Stimulated activated CD8-positive, alpha-beta memory T cell treated with anti-CD3 and anti-CD28 coated beads, Interleukin-12 subunit alpha, Interleukin-12 subunit beta, amount 100 ng/mL, for 24 hours (primary cell): ENCODE measurements at regions not wholly inside any gene's neighbourhood (a gene's known extent, or its start where the extent isn't known, plus 50 kb on each side); places are given as distances from the start of the nearest gene placed in this dataset.
"Not testable (repeated sequence)": the region's sequence is repeated elsewhere in the genome, so short reads cannot be mapped to it uniquely, and the experiment has no call there.

Experiments used
- DNase-seq: peaks from one replicate; pipeline ENCODE4 v3.0.0-alpha.2; 2020; ENCODE audit errors: extremely low read depth

- DNase-seq: no peak
These were observed 57.1 kb downstream of the GRIN2B start for GRCh38 chr12:13924286-13924685.

GRCh38 chr12:13918897-13919296 is 62.5 kb downstream of the GRIN2B start:
- no peak for DNase-seq

- no peak for DNase-seq
These were observed 66.3 kb downstream of the GRIN2B start for GRCh38 chr12:13915096-13915495.

- no peak for DNase-seq
These were observed 68.0 kb downstream of the GRIN2B start for GRCh38 chr12:13913371-13913770.

- DNase-seq: no peak
These were observed 69.4 kb downstream of the GRIN2B start for GRCh38 chr12:13911756-13912554.

- DNase-seq: no peak
These were observed 75.6 kb downstream of the GRIN2B start for GRCh38 chr12:13905794-13906193.

- DNase-seq: no peak
These were observed 80.7 kb downstream of the GRIN2B start for GRCh38 chr12:13900718-13901117.

- DNase-seq: not testable (repeated sequence)
These were observed 83.0 kb downstream of the GRIN2B start for GRCh38 chr12:13898387-13898786.

GRCh38 chr12:13897811-13898210 is 83.6 kb downstream of the GRIN2B start:
- DNase-seq: no peak

GRCh38 chr12:13896063-13896626 is 85.3 kb downstream of the GRIN2B start:
- DNase-seq: no peak

- no peak for DNase-seq
These were observed 89.5 kb downstream of the GRIN2B start for GRCh38 chr12:13891902-13892301.

- no peak for DNase-seq
These were observed 90.5 kb downstream of the GRIN2B start for GRCh38 chr12:13890943-13891342.

- no peak for DNase-seq
These were observed 93.5 kb downstream of the GRIN2B start for GRCh38 chr12:13887779-13888388.

GRCh38 chr12:13882176-13882575 is 99.2 kb downstream of the GRIN2B start:
- DNase-seq: no peak

- no peak for DNase-seq
These were observed 100.8 kb downstream of the GRIN2B start for GRCh38 chr12:13880613-13881012.

- no peak for DNase-seq
These were observed 105.7 kb downstream of the GRIN2B start for GRCh38 chr12:13875744-13876143.

- no peak for DNase-seq
These were observed 111.1 kb downstream of the GRIN2B start for GRCh38 chr12:13870255-13870654.

- peak; percentile 5 for DNase-seq
These were observed 117.2 kb downstream of the GRIN2B start for GRCh38 chr12:13864081-13864673.

GRCh38 chr12:13857750-13858149 is 123.7 kb downstream of the GRIN2B start:
- DNase-seq: no peak

GRCh38 chr12:13853471-13853870 is 127.9 kb downstream of the GRIN2B start:
- no peak for DNase-seq

- no peak for DNase-seq
These were observed 129.6 kb downstream of the GRIN2B start for GRCh38 chr12:13851828-13852227.

- no peak for DNase-seq
These were observed 131.9 kb downstream of the GRIN2B start for GRCh38 chr12:13849456-13849855.

- DNase-seq: no peak
These were observed 137.6 kb downstream of the GRIN2B start for GRCh38 chr12:13843841-13844240.
